DOHH2 (cell line): ENCODE measurements at regions not wholly inside any gene's neighbourhood (a gene's known extent, or its start where the extent isn't known, plus 50 kb on each side); places are given as distances from the start of the nearest gene placed in this dataset.

Experiments
- H3F3A ChIP-seq: fragments of 200-600 bp; sonication (generic), shearing (Covaris generic); 2 replicates; pipeline ENCODE4 v1.6.0; 2016; ENCODE audit warnings: antibody characterized with exemption, mild to moderate bottlenecking; ENCODE audit not compliant: control insufficient read depth, insufficient read depth
- H3K27ac ChIP-seq: fragments of 200-600 bp; sonication (generic); 2 replicates; pipeline ENCODE4 v1.5.1; 2014; ENCODE audit warnings: low read depth, mild to moderate bottlenecking, low read length, moderate library complexity
- H3K27me3 ChIP-seq: fragments of 200-600 bp; sonication (generic); 2 replicates; pipeline ENCODE4 v1.6.1; 2014; ENCODE audit warnings: mild to moderate bottlenecking, low read length, mixed read lengths; ENCODE audit not compliant: control insufficient read depth
- H3K36me3 ChIP-seq: fragments of 200-600 bp; sonication (generic); 2 replicates; pipeline ENCODE4 v1.6.1; 2014; ENCODE audit warnings: mild to moderate bottlenecking, low read length, moderate library complexity, mixed read lengths; ENCODE audit not compliant: control insufficient read depth
- H3K4me1 ChIP-seq: fragments of 200-600 bp; sonication (generic); 2 replicates; pipeline ENCODE4 v1.6.1; 2014; ENCODE audit warnings: mild to moderate bottlenecking, low read length, mixed read lengths; ENCODE audit not compliant: control insufficient read depth
- H3K4me2 ChIP-seq: fragments of 200-600 bp; sonication (generic); 2 replicates; pipeline ENCODE4 v1.6.0; 2014; ENCODE audit warnings: mild to moderate bottlenecking, low read length, moderate library complexity
- H3K4me3 ChIP-seq: fragments of 200-600 bp; sonication (generic); 2 replicates; pipeline ENCODE4 v1.5.1; 2014; ENCODE audit warnings: mild to moderate bottlenecking, low read length, mixed read lengths
- H3K79me2 ChIP-seq: fragments of 200-600 bp; sonication (generic); 2 replicates; pipeline ENCODE4 v1.6.1; 2014; ENCODE audit warnings: mild to moderate bottlenecking, low read length, mixed read lengths; ENCODE audit not compliant: control insufficient read depth
- H3K9me2 ChIP-seq: fragments of 200-600 bp; sonication (generic); replicated peaks from 2 replicates; pipeline ENCODE4 v1.6.1; 2014; ENCODE audit warnings: mild to moderate bottlenecking, low read length, mixed read lengths; ENCODE audit not compliant: control insufficient read depth
- H3K9me3 ChIP-seq: fragments of 200-600 bp; sonication (generic); 2 replicates; pipeline ENCODE4 v1.6.1; 2014; ENCODE audit warnings: antibody characterized with exemption, low read length, mixed read lengths; ENCODE audit not compliant: control insufficient read depth, insufficient read depth
- H4K20me1 ChIP-seq: fragments of 200-600 bp; sonication (generic); 2 replicates; pipeline ENCODE4 v1.6.0; 2014; ENCODE audit warnings: low read depth, mild to moderate bottlenecking, antibody characterized with exemption, low read length, moderate library complexity; ENCODE audit not compliant: control insufficient read depth, insufficient read depth
- CTCF ChIP-seq: fragments of 200-600 bp; sonication (generic); IDR thresholded peaks from one replicate; pipeline ENCODE4 v1.5.1; 2014; ENCODE audit warnings: antibody characterized with exemption, mild to moderate bottlenecking, low read depth, low read length; ENCODE audit not compliant: poor library complexity, severe bottlenecking
- EZH2phosphoT487 ChIP-seq: fragments of 200-600 bp; sonication (generic); IDR thresholded peaks from 2 replicates; pipeline ENCODE4 v1.6.1; 2017; ENCODE audit warnings: borderline replicate concordance, mild to moderate bottlenecking, antibody characterized with exemption, low read length, moderate library complexity, mixed read lengths

GRCh38 chr5:155735388-155735787, 591.6 kb upstream of the SGCD start:
- Histone ChIP-seq H3K4me1 (no peaks in the 10 kb centered on the region), H4K20me1 (no peaks in the 10 kb centered on the region), H3K79me2 (no peaks in the 10 kb centered on the region), H3K36me3 (no peaks in the 10 kb centered on the region), H3F3A (no peaks in the 10 kb centered on the region), H3K9me2 (no peaks in the 10 kb centered on the region), H3K9me3 (no peaks in the 10 kb centered on the region), H3K27me3 (no peaks in the 10 kb centered on the region), H3K4me2 (no peak overlapping the region), H3K27ac (no peak overlapping the region), H3K4me3 (no peak overlapping the region)
- TF ChIP-seq EZH2phosphoT487, result no peak
- TF ChIP-seq CTCF, result no peak

DNA sequence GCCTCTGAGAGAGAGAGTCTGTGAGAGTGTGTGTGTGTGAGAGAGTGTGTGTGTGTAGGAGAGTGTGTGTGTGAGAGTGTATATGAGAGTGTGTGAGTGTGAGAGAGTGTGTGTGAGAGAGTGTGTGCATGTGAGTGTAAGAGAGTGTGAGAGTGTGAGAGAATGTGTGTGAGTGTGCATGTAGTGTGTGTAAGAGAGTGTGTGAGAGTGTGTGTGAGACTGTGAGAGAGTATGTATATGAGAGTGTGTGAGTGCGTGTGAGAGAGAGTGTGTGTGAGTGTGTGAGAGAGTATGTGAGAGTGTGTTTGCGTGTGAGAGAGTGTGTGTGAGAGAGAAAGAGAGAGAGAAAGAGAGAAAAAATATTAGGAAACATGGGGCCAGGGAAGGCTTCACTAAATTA, 588.3 kb upstream of the SGCD start:
- H3K9me2 ChIP-seq, result no peaks in the 10 kb centered on the region
- no peaks in the 10 kb centered on the region for H3K36me3 ChIP-seq
- no peak overlapping the region for H3K4me3 ChIP-seq
- H3K4me2 ChIP-seq, result no peak overlapping the region
- no peaks in the 10 kb centered on the region for H3K9me3 ChIP-seq
- H3K27me3 ChIP-seq, result no peaks in the 10 kb centered on the region
- TF ChIP-seq EZH2phosphoT487 (no peak), CTCF (no peak)
- H3K27ac ChIP-seq, result no peak overlapping the region
- H3F3A ChIP-seq, result no peaks in the 10 kb centered on the region
- H3K79me2 ChIP-seq, result no peaks in the 10 kb centered on the region
- no peaks in the 10 kb centered on the region for H3K4me1 ChIP-seq
- H4K20me1 ChIP-seq, result no peaks in the 10 kb centered on the region

DNA sequence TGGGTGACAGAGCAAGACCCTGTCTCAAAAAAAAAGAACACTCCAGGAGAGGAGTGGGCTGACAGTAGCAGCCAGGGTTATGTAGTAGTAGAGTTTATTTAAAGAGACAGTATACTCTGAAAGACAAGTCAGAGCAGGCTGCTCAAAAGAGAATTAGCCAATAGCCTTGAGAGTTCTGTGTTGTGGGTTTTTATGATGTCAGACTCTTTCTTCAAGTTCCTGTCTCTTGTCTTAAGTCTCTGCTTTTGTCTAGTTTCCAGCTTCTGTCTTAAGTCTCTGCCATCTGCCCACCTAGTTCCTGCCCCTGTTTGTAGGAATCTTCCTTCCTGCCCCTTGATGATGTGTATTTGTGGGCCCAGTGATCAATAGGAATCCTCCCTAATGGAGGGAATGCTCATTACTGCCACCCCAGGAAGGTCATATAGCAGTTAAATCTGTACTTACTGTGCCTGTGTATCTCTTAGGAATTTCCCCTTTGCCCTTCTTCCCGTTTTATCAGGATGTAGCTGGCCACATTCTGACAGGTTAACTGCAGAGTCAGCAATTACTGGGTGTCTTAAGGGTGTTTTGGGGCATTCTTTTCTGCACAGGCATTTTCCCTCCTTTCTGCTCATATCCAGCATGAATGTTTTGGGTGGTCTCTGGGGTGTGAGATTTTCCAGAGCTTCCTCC, 580.5 kb upstream of the SGCD start:
- Histone ChIP-seq H3K9me2 (no peaks in the 10 kb centered on the region), H3K4me2 (no peak overlapping the region), H3K36me3 (no peaks in the 10 kb centered on the region), H3K27ac (no peak overlapping the region), H3K4me1 (no peaks in the 10 kb centered on the region), H3F3A (no peaks in the 10 kb centered on the region), H3K9me3 (no peaks in the 10 kb centered on the region), H3K27me3 (no peaks in the 10 kb centered on the region), H4K20me1 (no peaks in the 10 kb centered on the region), H3K4me3 (no peak overlapping the region), H3K79me2 (no peaks in the 10 kb centered on the region)
- no peak for TF ChIP-seq CTCF
- TF ChIP-seq EZH2phosphoT487, result no peak
